ENCODE measurements at regions not wholly inside any gene's neighbourhood (a gene's known extent, or its start where the extent isn't known, plus 50 kb on each side); places are given as distances from the start of the nearest gene placed in this dataset.

GRCh38 chr1:103250441-103250861 is 142.1 kb upstream of the COL11A1 start:
- H3K4me3 ChIP-seq: no peak overlapping the region
- no peaks in the 10 kb centered on the region for H3K27me3 ChIP-seq
- DNase-seq: no peak
- intact Hi-C loops (cut with DNase I): no loop called here
- peaks cover 0 to 3% (median 0%) of the 10 kb centered on the region in 4 donors for H3K4me1 ChIP-seq
- H3K27ac ChIP-seq: no peak overlapping the region
- no peaks in the 10 kb centered on the region for H3K9me3 ChIP-seq
- no peaks in the 10 kb centered on the region for H3K36me3 ChIP-seq
- 19 to 42% methylated on average over 3 of the region's 3 CpGs for WGBS, 2 donors
- TF ChIP-seq POLR2AphosphoS5 (IDR thresholded peaks at IDR 0.05) (no peak), POLR2A (IDR thresholded peaks at IDR 0.05) (no peak), EP300 (IDR thresholded peaks at IDR 0.05) (no peak), CTCF (IDR thresholded peaks at IDR 0.05) (no peak)

- H3K36me3 ChIP-seq: no peaks in the 10 kb centered on the region
- TF ChIP-seq CTCF (IDR thresholded peaks at IDR 0.05): no peak
- H3K4me1 ChIP-seq: no peaks in the 10 kb centered on the region
- no peak for DNase-seq
- H3K27me3 ChIP-seq: no peaks in the 10 kb centered on the region
- no peaks in the 10 kb centered on the region for H3K9me3 ChIP-seq
- intact Hi-C loops (cut with DNase I): no loop called here
- WGBS, 2 donors: 81 to 89% methylated on average over 8 of the region's 8 CpGs
- no peak overlapping the region for H3K27ac ChIP-seq
- no peak overlapping the region for H3K4me3 ChIP-seq
These were observed 140.2 kb upstream of the COL11A1 start for GRCh38 chr1:103248417-103249102.

GRCh38 chr1:103247517-103247916 is 139.2 kb upstream of the COL11A1 start:
- TF ChIP-seq EP300 (IDR thresholded peaks at IDR 0.05): no peak
- no peak for TF ChIP-seq CTCF (IDR thresholded peaks at IDR 0.05)
- TF ChIP-seq POLR2AphosphoS5 (IDR thresholded peaks at IDR 0.05): no peak
- no peak for TF ChIP-seq POLR2A (IDR thresholded peaks at IDR 0.05)

GRCh38 chr1:103243481-103243880 is 135.2 kb upstream of the COL11A1 start:
- H3K4me1 ChIP-seq: no peaks in the 10 kb centered on the region
- intact Hi-C loops (cut with DNase I): no loop called here
- H3K4me3 ChIP-seq: no peak overlapping the region
- no peaks in the 10 kb centered on the region for H3K27me3 ChIP-seq
- no peaks in the 10 kb centered on the region for H3K9me3 ChIP-seq
- WGBS, 2 donors: 75 to 79% methylated on average over 1 of the region's 1 CpG
- H3K27ac ChIP-seq: no peak overlapping the region
- TF ChIP-seq EP300 (IDR thresholded peaks at IDR 0.05): no peak
- TF ChIP-seq CTCF (IDR thresholded peaks at IDR 0.05): no peak
- TF ChIP-seq POLR2AphosphoS5 (IDR thresholded peaks at IDR 0.05): no peak
- no peak for TF ChIP-seq POLR2A (IDR thresholded peaks at IDR 0.05)
- H3K36me3 ChIP-seq: no peaks in the 10 kb centered on the region
- DNase-seq: no peak

More at GRCh38 chr1:103247517-103247916, 139.2 kb upstream of the COL11A1 start:
- no peaks in the 10 kb centered on the region for H3K27me3 ChIP-seq
- H3K36me3 ChIP-seq: no peaks in the 10 kb centered on the region
- H3K4me1 ChIP-seq: no peaks in the 10 kb centered on the region
- H3K9me3 ChIP-seq: no peaks in the 10 kb centered on the region
- H3K27ac ChIP-seq: no peak overlapping the region
- H3K4me3 ChIP-seq: no peak overlapping the region
- no peak for DNase-seq
- intact Hi-C loops (cut with DNase I): no loop called here
- 16 to 35% methylated on average over 2 of the region's 2 CpGs for WGBS, 2 donors

- Histone ChIP-seq H3K9me3 (no peaks in the 10 kb centered on the region), H3K4me1 (no peaks in the 10 kb centered on the region), H3K27ac (no peak overlapping the region), H3K36me3 (no peaks in the 10 kb centered on the region), H3K27me3 (no peaks in the 10 kb centered on the region), H3K4me3 (no peak overlapping the region)
- no peak for DNase-seq
- intact Hi-C loops (cut with DNase I): no loop called here
- TF ChIP-seq POLR2A (IDR thresholded peaks at IDR 0.05): no peak
- TF ChIP-seq CTCF (IDR thresholded peaks at IDR 0.05): no peak
- TF ChIP-seq POLR2AphosphoS5 (IDR thresholded peaks at IDR 0.05): no peak
- TF ChIP-seq EP300 (IDR thresholded peaks at IDR 0.05): no peak
These were observed 130.7 kb upstream of the COL11A1 start for GRCh38 chr1:103239034-103239433.

All from sigmoid colon (tissue), 6 donors.